HCEC 1CT (cell line): ENCODE measurements at regions not wholly inside any gene's neighbourhood (a gene's known extent, or its start where the extent isn't known, plus 50 kb on each side); places are given as distances from the start of the nearest gene placed in this dataset.

ENCODE experiments used
- DNase-seq: peaks from one replicate; pipeline ENCODE4 v3.0.0-alpha.2; 2017

GRCh38 chr5:97405941-97406340 lies 222.9 kb upstream of the RIOK2 start:
- DNase-seq: no peak

GRCh38 chr5:97406946-97407676 lies 224.1 kb upstream of the RIOK2 start:
- DNase-seq: no peak

- DNase-seq: no peak
Measured at GRCh38 chr5:97408331-97408730, 225.3 kb upstream of the RIOK2 start.

GRCh38 chr5:97412959-97413358 lies 229.9 kb upstream of the RIOK2 start:
- no peak for DNase-seq

GRCh38 chr5:97417986-97418385 lies 234.9 kb upstream of the RIOK2 start:
- DNase-seq: no peak

- DNase-seq: no peak
Measured at GRCh38 chr5:97418462-97418861, 235.4 kb upstream of the RIOK2 start.

GRCh38 chr5:97420646-97421045 lies 237.6 kb upstream of the RIOK2 start:
- DNase-seq: no peak

GRCh38 chr5:97422678-97423077 lies 239.6 kb upstream of the RIOK2 start:
- no peak for DNase-seq

GRCh38 chr5:97425511-97425910 lies 242.5 kb upstream of the RIOK2 start:
- DNase-seq: peak; percentile 17

- no peak for DNase-seq
Measured at GRCh38 chr5:97427235-97427634, 244.2 kb upstream of the RIOK2 start.

GRCh38 chr5:97434021-97434420 lies 251.0 kb upstream of the RIOK2 start:
- no peak for DNase-seq

GRCh38 chr5:97436405-97436804 lies 253.4 kb upstream of the RIOK2 start:
- no peak for DNase-seq

GRCh38 chr5:97443740-97444139 lies 260.7 kb upstream of the RIOK2 start:
- DNase-seq: no peak

GRCh38 chr5:97449172-97449571 lies 266.1 kb upstream of the RIOK2 start:
- DNase-seq: no peak

GRCh38 chr5:97452646-97453045 lies 269.6 kb upstream of the RIOK2 start:
- DNase-seq: no peak

- DNase-seq: no peak
Measured at GRCh38 chr5:97453263-97453662, 270.2 kb upstream of the RIOK2 start.

GRCh38 chr5:97454015-97454414 lies 271.0 kb upstream of the RIOK2 start:
- no peak for DNase-seq

- peak; percentile 2 for DNase-seq
Measured at GRCh38 chr5:97455996-97456395, 272.9 kb upstream of the RIOK2 start.

- no peak for DNase-seq
Measured at GRCh38 chr5:97458851-97459250, 275.8 kb upstream of the RIOK2 start.

- DNase-seq: no peak
Measured at GRCh38 chr5:97471951-97472350, 288.9 kb upstream of the RIOK2 start.

GRCh38 chr5:97475847-97476246 lies 292.8 kb upstream of the RIOK2 start:
- DNase-seq: no peak

GRCh38 chr5:97476852-97477534 lies 293.9 kb upstream of the RIOK2 start:
- no peak for DNase-seq

- peak; percentile 27 for DNase-seq
Measured at GRCh38 chr5:97478483-97478882, 295.4 kb upstream of the RIOK2 start.

- DNase-seq: no peak
Measured at GRCh38 chr5:97480313-97480712, 297.3 kb upstream of the RIOK2 start.
